ENCODE measurements at regions not wholly inside any gene's neighbourhood (a gene's known extent, or its start where the extent isn't known, plus 50 kb on each side); places are given as distances from the start of the nearest gene placed in this dataset.

DNA sequence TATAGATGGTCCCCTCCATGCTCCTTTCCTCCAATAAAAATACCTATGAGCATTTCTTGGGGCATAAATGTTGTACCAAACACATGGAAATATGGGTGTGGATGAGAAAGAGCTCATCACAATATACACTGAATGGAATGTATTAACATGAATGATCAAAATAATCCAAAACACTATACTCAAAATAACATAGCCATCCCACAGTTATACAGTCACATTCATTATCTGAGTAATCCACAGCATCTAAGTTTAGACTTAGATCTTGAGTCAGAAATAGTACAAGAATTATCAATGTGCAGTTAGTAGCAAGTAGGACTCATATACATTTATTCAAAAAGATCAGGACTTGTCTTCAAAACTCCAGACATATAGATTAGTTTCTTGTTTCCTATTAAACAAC lies 175.2 kb upstream of the NREP start:
- Histone ChIP-seq H3K36me3 (no peaks in the 10 kb centered on the region), H3K27ac (no peak overlapping the region), H3K9me3 (no peaks in the 10 kb centered on the region), H3K4me1 (no peaks in the 10 kb centered on the region), H3K27me3 (no peaks in the 10 kb centered on the region), H3K4me3 (no peak overlapping the region)
- no peak for DNase-seq (ENCODE audit: extremely low spot score in 2 of 2)
- TF ChIP-seq CTCF (IDR thresholded peaks at IDR 0.05) (no peak), POLR2AphosphoS5 (IDR thresholded peaks at IDR 0.05; ENCODE audit: insufficient read depth in 1 of 2, low read depth in 1 of 2) (no peak), POLR2A (IDR thresholded peaks at IDR 0.05) (no peak)
- intact Hi-C loops (cut with DNase I): no loop called here

GRCh38 chr5:111931655-111932054 lies 174.7 kb upstream of the NREP start:
- Histone ChIP-seq H3K27me3 (no peaks in the 10 kb centered on the region), H3K4me3 (no peak overlapping the region), H3K36me3 (no peaks in the 10 kb centered on the region), H3K4me1 (no peaks in the 10 kb centered on the region), H3K27ac (no peak overlapping the region), H3K9me3 (no peaks in the 10 kb centered on the region)
- DNase-seq (ENCODE audit: extremely low spot score in 2 of 2): no peak
- intact Hi-C loops (cut with DNase I): no loop called here
- TF ChIP-seq CTCF (IDR thresholded peaks at IDR 0.05): no peak
- TF ChIP-seq POLR2AphosphoS5 (IDR thresholded peaks at IDR 0.05; ENCODE audit: insufficient read depth in 1 of 2, low read depth in 1 of 2): no peak

DNA sequence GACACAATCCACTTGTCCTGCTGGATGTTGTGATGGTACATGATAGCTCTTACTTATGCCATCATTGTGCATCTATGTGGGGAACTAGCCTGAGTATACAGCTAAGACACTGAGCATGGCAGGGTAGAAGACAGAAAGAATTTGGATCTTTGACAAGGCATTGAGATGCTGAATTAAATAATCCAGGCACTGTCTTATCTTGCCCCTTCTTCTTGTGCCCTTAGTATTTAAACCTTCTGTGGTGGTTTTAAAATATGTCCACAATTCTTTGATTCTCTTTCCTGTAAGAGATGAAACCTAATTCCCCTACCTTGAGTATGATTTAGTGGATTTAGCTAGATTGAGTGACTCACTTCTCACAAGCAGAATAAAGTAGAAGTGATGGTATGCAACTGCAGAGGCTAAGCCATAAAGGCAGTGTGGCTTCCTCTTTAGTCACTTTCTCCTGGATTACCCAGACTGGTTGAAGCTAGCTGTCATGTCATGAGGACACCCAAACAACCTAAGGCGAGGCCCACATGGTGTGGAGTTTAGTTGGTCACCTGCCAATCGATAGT lies 174.0 kb upstream of the NREP start:
- intact Hi-C loops (cut with DNase I): no loop called here
- Histone ChIP-seq H3K4me1 (no peaks in the 10 kb centered on the region), H3K27ac (no peak overlapping the region), H3K27me3 (no peaks in the 10 kb centered on the region), H3K36me3 (no peaks in the 10 kb centered on the region), H3K9me3 (no peaks in the 10 kb centered on the region), H3K4me3 (no peak overlapping the region)
- no peak for DNase-seq (ENCODE audit: extremely low spot score in 2 of 2)
- TF ChIP-seq CTCF (IDR thresholded peaks at IDR 0.05) (no peak), POLR2AphosphoS5 (IDR thresholded peaks at IDR 0.05; ENCODE audit: insufficient read depth in 1 of 2, low read depth in 1 of 2) (no peak), POLR2A (IDR thresholded peaks at IDR 0.05) (no peak)

DNA sequence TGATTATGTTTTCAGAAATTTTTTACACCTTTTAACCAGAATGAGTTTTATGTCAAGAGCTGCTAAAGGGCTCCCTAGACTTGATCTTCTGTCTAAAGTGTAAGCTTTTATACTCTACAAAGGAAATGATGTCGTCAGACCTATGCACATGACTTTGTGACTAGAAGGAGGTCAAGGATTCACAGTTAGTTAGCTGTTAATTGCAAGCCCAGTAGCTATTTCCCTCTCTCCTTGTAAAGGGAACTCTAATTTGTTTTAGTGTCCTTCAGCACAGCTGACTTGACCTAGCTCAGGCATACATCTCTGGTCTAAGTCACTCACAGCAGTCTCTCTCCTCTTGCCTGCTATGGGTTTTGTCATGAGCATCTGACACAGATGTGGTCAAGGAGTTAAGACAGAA lies 173.5 kb upstream of the NREP start:
- intact Hi-C loops (cut with DNase I): no loop called here
- no peak overlapping the region for H3K27ac ChIP-seq
- no peak for DNase-seq (ENCODE audit: extremely low spot score in 2 of 2)
- TF ChIP-seq POLR2AphosphoS5 (IDR thresholded peaks at IDR 0.05; ENCODE audit: insufficient read depth in 1 of 2, low read depth in 1 of 2) (no peak), CTCF (IDR thresholded peaks at IDR 0.05) (no peak), POLR2A (IDR thresholded peaks at IDR 0.05) (no peak)
- H3K4me3 ChIP-seq: no peak overlapping the region
- no peaks in the 10 kb centered on the region for H3K4me1 ChIP-seq
- no peaks in the 10 kb centered on the region for H3K27me3 ChIP-seq
- H3K9me3 ChIP-seq: no peaks in the 10 kb centered on the region
- H3K36me3 ChIP-seq: no peaks in the 10 kb centered on the region

DNA sequence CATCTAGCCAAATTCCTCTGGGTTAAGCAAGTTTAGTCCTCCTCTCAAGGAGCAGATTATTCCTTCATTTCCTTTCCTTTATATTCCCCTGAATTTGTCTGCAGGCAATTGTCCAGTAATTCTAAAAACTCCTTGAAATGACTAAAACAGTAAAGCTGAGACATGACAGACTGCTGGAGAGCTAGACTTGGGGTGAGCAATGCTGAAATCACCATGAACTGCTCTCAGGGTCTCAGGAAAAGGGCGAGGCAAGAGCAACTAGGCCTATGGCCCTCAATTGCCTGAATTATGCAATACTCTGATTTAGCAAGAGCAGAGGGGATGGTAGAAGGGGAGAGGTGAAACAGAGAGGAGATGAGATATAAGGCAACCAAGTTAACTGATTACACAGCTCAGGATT lies 172.9 kb upstream of the NREP start:
- Histone ChIP-seq H3K9me3 (no peaks in the 10 kb centered on the region), H3K36me3 (no peaks in the 10 kb centered on the region), H3K27ac (no peak overlapping the region), H3K27me3 (no peaks in the 10 kb centered on the region), H3K4me3 (no peak overlapping the region), H3K4me1 (no peaks in the 10 kb centered on the region)
- no peak for TF ChIP-seq POLR2A (IDR thresholded peaks at IDR 0.05)
- TF ChIP-seq POLR2AphosphoS5 (IDR thresholded peaks at IDR 0.05; ENCODE audit: insufficient read depth in 1 of 2, low read depth in 1 of 2): no peak
- no peak for TF ChIP-seq CTCF (IDR thresholded peaks at IDR 0.05)
- intact Hi-C loops (cut with DNase I): no loop called here
- no peak for DNase-seq (ENCODE audit: extremely low spot score in 2 of 2)

Data from vagina (tissue), 2 donors.